ENCODE measurements at regions not wholly inside any gene's neighbourhood (a gene's known extent, or its start where the extent isn't known, plus 50 kb on each side); places are given as distances from the start of the nearest gene placed in this dataset.
"Not testable (repeated sequence)": the region's sequence is repeated elsewhere in the genome, so short reads cannot be mapped to it uniquely, and the experiment has no call there.

DNA sequence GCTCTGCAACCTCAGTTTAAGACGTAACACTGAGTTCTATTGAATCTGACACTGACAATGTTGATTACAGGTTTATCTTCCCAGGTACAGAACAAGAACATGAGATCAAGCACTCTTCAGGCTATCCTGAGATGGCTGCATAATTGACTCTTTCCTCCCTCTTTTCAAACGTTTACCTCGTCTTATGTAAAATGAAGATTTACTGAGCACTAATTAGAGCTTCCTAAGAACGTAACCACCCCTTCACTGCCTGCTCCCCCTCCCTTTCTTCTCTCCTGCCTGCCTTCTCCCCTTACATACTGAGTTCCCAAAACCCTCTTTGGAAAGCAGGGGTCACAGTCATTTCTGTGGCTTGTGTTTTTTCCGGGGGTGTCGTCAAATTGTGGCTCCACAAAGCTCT lies 86.2 kb upstream of the ADCY2 start:
- TF ChIP-seq, protein P1, sequence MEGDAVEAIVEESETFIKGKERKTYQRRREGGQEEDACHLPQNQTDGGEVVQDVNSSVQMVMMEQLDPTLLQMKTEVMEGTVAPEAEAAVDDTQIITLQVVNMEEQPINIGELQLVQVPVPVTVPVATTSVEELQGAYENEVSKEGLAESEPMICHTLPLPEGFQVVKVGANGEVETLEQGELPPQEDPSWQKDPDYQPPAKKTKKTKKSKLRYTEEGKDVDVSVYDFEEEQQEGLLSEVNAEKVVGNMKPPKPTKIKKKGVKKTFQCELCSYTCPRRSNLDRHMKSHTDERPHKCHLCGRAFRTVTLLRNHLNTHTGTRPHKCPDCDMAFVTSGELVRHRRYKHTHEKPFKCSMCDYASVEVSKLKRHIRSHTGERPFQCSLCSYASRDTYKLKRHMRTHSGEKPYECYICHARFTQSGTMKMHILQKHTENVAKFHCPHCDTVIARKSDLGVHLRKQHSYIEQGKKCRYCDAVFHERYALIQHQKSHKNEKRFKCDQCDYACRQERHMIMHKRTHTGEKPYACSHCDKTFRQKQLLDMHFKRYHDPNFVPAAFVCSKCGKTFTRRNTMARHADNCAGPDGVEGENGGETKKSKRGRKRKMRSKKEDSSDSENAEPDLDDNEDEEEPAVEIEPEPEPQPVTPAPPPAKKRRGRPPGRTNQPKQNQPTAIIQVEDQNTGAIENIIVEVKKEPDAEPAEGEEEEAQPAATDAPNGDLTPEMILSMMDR (IDR thresholded peaks at IDR 0.05; ENCODE audit: low read length): not testable (repeated sequence)
- TF ChIP-seq EZH2 (IDR thresholded peaks at IDR 0.05; ENCODE audit: borderline replicate concordance, low read length): not testable (repeated sequence)
